IPS-20b (cell line): ENCODE measurements at regions not wholly inside any gene's neighbourhood (a gene's known extent, or its start where the extent isn't known, plus 50 kb on each side); places are given as distances from the start of the nearest gene placed in this dataset.

ENCODE experiments used
- H3K27ac ChIP-seq: one replicate; pipeline ENCODE4 v1.5.1; 2013; ENCODE audit warnings: low read length
- H3K27me3 ChIP-seq: 2 replicates; pipeline ENCODE4 v1.6.1; 2013; ENCODE audit warnings: mild to moderate bottlenecking, low read length, inconsistent platforms; ENCODE audit not compliant: insufficient read depth
- H3K36me3 ChIP-seq: 2 replicates; pipeline ENCODE4 v1.6.1; 2013; ENCODE audit warnings: low read depth, mild to moderate bottlenecking, inconsistent platforms, low read length, moderate library complexity; ENCODE audit not compliant: insufficient read depth
- H3K4me1 ChIP-seq: 2 replicates; pipeline ENCODE4 v1.6.1; 2013; ENCODE audit warnings: mild to moderate bottlenecking, control low read depth, inconsistent platforms, low read length, moderate library complexity; ENCODE audit not compliant: insufficient read depth
- H3K4me3 ChIP-seq: 2 replicates; pipeline ENCODE4 v1.5.1; 2013; ENCODE audit warnings: mild to moderate bottlenecking, low read length, inconsistent platforms
- H3K9ac ChIP-seq: 2 replicates; pipeline ENCODE4 v1.6.1; 2013; ENCODE audit warnings: low read depth, mild to moderate bottlenecking, inconsistent platforms, low read length, moderate library complexity
- H3K9me3 ChIP-seq: 2 replicates; pipeline ENCODE4 v1.6.1; 2013; ENCODE audit warnings: mild to moderate bottlenecking, low read depth, low read length, inconsistent platforms; ENCODE audit not compliant: insufficient read depth

DNA sequence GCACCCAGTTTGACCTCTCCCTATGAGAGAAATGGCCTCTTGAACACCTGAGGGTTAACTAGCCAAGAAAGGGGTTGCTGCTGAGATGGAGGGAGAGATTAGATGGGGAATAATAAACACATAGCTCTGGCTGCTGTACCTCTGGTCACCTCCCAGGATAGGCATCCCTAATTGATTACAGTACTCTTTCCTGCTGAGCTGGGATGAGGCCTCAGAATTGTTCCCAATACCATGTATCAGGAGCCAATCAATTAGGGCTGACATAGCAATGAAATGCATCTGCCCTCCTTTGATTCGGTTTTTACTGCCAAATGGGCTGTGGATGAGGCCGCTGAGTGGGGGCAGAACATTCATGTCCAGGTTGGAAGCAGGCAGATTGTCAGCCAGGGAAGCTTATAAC is 339.4 kb upstream of the SLCO3A1 start:
- Histone ChIP-seq H3K4me1 (peaks cover 3% of the 10 kb centered on the region; the same call in 1 of the 2 replicates), H3K9me3 (no peaks in the 10 kb centered on the region), H3K4me3 (no peak overlapping the region), H3K27me3 (no peaks in the 10 kb centered on the region), H3K9ac (no peak overlapping the region), H3K36me3 (no peaks in the 10 kb centered on the region), H3K27ac (no peak overlapping the region)

GRCh38 chr15:91515188-91515754 is 338.2 kb upstream of the SLCO3A1 start:
- Histone ChIP-seq H3K27ac (no peak overlapping the region), H3K27me3 (no peaks in the 10 kb centered on the region), H3K4me3 (no peak overlapping the region), H3K36me3 (no peaks in the 10 kb centered on the region), H3K9me3 (no peaks in the 10 kb centered on the region), H3K9ac (no peak overlapping the region), H3K4me1 (peaks cover 3% of the 10 kb centered on the region; the same call in 1 of the 2 replicates)

DNA sequence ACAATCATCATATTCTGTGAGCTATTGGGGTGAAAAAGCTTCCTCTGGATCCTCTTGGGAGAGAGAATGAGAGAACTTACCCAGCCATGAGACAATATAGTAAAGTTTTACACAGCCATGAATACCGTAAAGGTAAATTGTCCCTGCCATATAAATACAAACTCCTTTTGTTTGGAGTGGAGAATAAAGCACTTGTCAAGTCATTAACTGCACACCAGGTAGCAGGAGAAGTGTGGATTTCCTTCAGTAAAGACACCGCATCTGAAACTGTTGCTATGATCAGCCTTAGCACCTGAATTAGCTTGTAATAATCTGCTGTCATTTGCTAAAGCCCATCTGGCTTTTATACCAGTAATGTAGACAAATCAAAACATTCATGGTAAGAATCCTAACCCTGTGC is 336.6 kb upstream of the SLCO3A1 start:
- H3K9ac ChIP-seq = no peak overlapping the region
- no peaks in the 10 kb centered on the region for H3K9me3 ChIP-seq
- H3K27me3 ChIP-seq = no peaks in the 10 kb centered on the region
- no peak overlapping the region for H3K4me3 ChIP-seq
- H3K4me1 ChIP-seq = peaks cover 3% of the 10 kb centered on the region; the same call in 1 of the 2 replicates
- no peak overlapping the region for H3K27ac ChIP-seq
- H3K36me3 ChIP-seq = no peaks in the 10 kb centered on the region

DNA sequence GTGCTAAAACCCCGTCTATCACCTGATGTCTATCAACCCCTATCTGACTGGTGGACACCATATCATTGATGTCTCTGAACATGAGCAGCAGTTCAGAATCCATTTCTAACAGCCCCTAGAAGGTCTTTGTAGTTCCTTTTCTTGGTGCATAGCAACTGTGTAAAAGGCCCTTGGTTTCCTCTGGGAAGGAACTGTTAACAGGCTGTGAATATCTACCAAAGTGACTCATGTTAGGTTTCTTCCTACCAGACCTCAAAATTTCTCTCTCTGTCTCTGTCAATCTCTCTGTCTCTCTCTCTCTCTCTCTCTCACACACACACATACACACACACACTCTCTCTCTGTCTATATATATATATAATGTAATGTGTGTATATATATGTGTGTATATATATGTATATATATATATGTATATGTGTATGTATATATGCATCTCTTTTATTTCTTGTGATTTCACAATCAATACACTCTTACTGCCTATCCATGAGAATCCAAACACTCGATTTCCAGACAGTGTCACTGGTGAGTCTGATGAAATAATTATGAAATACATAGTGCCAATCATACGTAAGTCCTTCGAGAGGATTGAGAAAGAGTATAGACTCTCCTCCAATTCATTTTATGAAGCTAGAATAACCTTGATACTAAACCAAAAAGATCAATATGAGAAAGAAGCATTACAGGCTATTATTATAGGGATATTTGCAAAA is 335.9 kb upstream of the SLCO3A1 start:
- no peak overlapping the region for H3K4me3 ChIP-seq
- H3K9me3 ChIP-seq = no peaks in the 10 kb centered on the region
- H3K4me1 ChIP-seq = peaks cover 3% of the 10 kb centered on the region; the same call in 1 of the 2 replicates
- H3K27ac ChIP-seq = no peak overlapping the region
- no peaks in the 10 kb centered on the region for H3K36me3 ChIP-seq
- no peaks in the 10 kb centered on the region for H3K27me3 ChIP-seq
- H3K9ac ChIP-seq = no peak overlapping the region

- no peak overlapping the region for H3K27ac ChIP-seq
- H3K36me3 ChIP-seq = no peaks in the 10 kb centered on the region
- H3K9ac ChIP-seq = no peak overlapping the region
- peaks cover 13% of the 10 kb centered on the region; the same call in 1 of the 2 replicates for H3K9me3 ChIP-seq
- H3K4me3 ChIP-seq = no peak overlapping the region
- no peaks in the 10 kb centered on the region for H3K27me3 ChIP-seq
- no peaks in the 10 kb centered on the region for H3K4me1 ChIP-seq
Observed at GRCh38 chr15:91520850-91521249, 332.7 kb upstream of the SLCO3A1 start.

- peaks cover 13% of the 10 kb centered on the region; the same call in 1 of the 2 replicates for H3K9me3 ChIP-seq
- no peaks in the 10 kb centered on the region for H3K36me3 ChIP-seq
- no peak overlapping the region for H3K9ac ChIP-seq
- H3K4me1 ChIP-seq = no peaks in the 10 kb centered on the region
- H3K4me3 ChIP-seq = no peak overlapping the region
- H3K27ac ChIP-seq = no peak overlapping the region
- no peaks in the 10 kb centered on the region for H3K27me3 ChIP-seq
Observed at GRCh38 chr15:91521548-91521947, 332.0 kb upstream of the SLCO3A1 start.

- no peak overlapping the region for H3K9ac ChIP-seq
- no peaks in the 10 kb centered on the region for H3K4me1 ChIP-seq
- H3K27me3 ChIP-seq = no peaks in the 10 kb centered on the region
- H3K9me3 ChIP-seq = peaks cover 13% of the 10 kb centered on the region; the same call in 1 of the 2 replicates
- H3K36me3 ChIP-seq = no peaks in the 10 kb centered on the region
- H3K4me3 ChIP-seq = no peak overlapping the region
- H3K27ac ChIP-seq = no peak overlapping the region
Observed at GRCh38 chr15:91521996-91522395, 331.5 kb upstream of the SLCO3A1 start.

GRCh38 chr15:91522605-91523332 is 330.7 kb upstream of the SLCO3A1 start:
- H3K9me3 ChIP-seq = peaks cover 13% of the 10 kb centered on the region; the same call in 1 of the 2 replicates
- no peak overlapping the region for H3K27ac ChIP-seq
- no peaks in the 10 kb centered on the region for H3K4me1 ChIP-seq
- H3K9ac ChIP-seq = no peak overlapping the region
- no peaks in the 10 kb centered on the region for H3K27me3 ChIP-seq
- H3K4me3 ChIP-seq = no peak overlapping the region
- H3K36me3 ChIP-seq = no peaks in the 10 kb centered on the region

GRCh38 chr15:91523596-91523995 is 329.9 kb upstream of the SLCO3A1 start:
- peaks cover 13% of the 10 kb centered on the region; the same call in 1 of the 2 replicates for H3K9me3 ChIP-seq
- no peaks in the 10 kb centered on the region for H3K27me3 ChIP-seq
- no peak overlapping the region for H3K9ac ChIP-seq
- no peak overlapping the region for H3K27ac ChIP-seq
- H3K36me3 ChIP-seq = no peaks in the 10 kb centered on the region
- no peak overlapping the region for H3K4me3 ChIP-seq
- H3K4me1 ChIP-seq = no peaks in the 10 kb centered on the region

DNA sequence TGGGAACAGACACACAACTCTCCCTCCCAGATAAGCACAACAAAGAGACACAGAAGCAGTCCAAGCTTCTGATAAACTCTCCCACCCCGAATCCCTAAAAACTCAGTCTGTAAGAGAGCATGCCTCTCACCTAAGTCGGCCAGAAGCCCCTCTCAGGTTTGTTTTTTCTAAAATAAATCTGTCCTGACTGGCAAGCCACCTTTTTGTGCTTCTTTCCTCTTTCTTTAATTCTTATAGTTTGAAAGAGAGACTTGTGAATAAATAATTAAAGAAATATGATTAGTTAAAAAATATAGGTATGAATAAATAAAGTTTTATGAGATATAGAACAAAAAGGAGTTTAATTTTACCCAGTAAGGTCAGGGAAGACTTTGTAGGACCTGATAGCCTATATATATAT is 329.0 kb upstream of the SLCO3A1 start:
- H3K9ac ChIP-seq = no peak overlapping the region
- no peaks in the 10 kb centered on the region for H3K36me3 ChIP-seq
- no peak overlapping the region for H3K4me3 ChIP-seq
- peaks cover 13% of the 10 kb centered on the region; the same call in 1 of the 2 replicates for H3K9me3 ChIP-seq
- H3K27me3 ChIP-seq = peaks cover 4% of the 10 kb centered on the region; the same call in 1 of the 2 replicates
- H3K27ac ChIP-seq = no peak overlapping the region
- no peaks in the 10 kb centered on the region for H3K4me1 ChIP-seq

- no peak overlapping the region for H3K4me3 ChIP-seq
- H3K27ac ChIP-seq = no peak overlapping the region
- peaks cover 13% of the 10 kb centered on the region; the same call in 1 of the 2 replicates for H3K9me3 ChIP-seq
- H3K9ac ChIP-seq = no peak overlapping the region
- H3K36me3 ChIP-seq = no peaks in the 10 kb centered on the region
- no peaks in the 10 kb centered on the region for H3K4me1 ChIP-seq
- H3K27me3 ChIP-seq = peaks cover 4% of the 10 kb centered on the region; the same call in 1 of the 2 replicates
Observed at GRCh38 chr15:91525751-91526150, 327.8 kb upstream of the SLCO3A1 start.
